H7 (cell line): ENCODE measurements at regions not wholly inside any gene's neighbourhood (a gene's known extent, or its start where the extent isn't known, plus 50 kb on each side); places are given as distances from the start of the nearest gene placed in this dataset.

ENCODE experiments used
- DNase-seq: peaks from one replicate; pipeline ENCODE4 v3.0.0; 2012
- H3K27me3 ChIP-seq: 2 replicates; pipeline ENCODE4 v1.6.0; 2011; ENCODE audit warnings: mild to moderate bottlenecking, low read length; ENCODE audit not compliant: control insufficient read depth, insufficient read depth
- H3K36me3 ChIP-seq: replicated peaks from 2 replicates; pipeline ENCODE4 v1.5.1; 2011; ENCODE audit warnings: low read length; ENCODE audit not compliant: control insufficient read depth, insufficient read depth
- H3K4me3 ChIP-seq: 2 replicates; pipeline ENCODE4 v1.5.1; 2011; ENCODE audit warnings: low read depth, mild to moderate bottlenecking, control low read depth, low read length, moderate library complexity; ENCODE audit not compliant: insufficient read depth

GRCh38 chr11:69390561-69390960 is 90.9 kb upstream of the LINC01488 start:
- H3K27me3 ChIP-seq: no peaks in the 10 kb centered on the region
- no peak overlapping the region for H3K4me3 ChIP-seq
- no peaks in the 10 kb centered on the region for H3K36me3 ChIP-seq
- DNase-seq: no peak

- DNase-seq: no peak
- no peaks in the 10 kb centered on the region for H3K27me3 ChIP-seq
- no peaks in the 10 kb centered on the region for H3K36me3 ChIP-seq
- H3K4me3 ChIP-seq: no peak overlapping the region
These were observed 90.0 kb upstream of the LINC01488 start for GRCh38 chr11:69391192-69392103.

GRCh38 chr11:69392104-69392653 is 89.3 kb upstream of the LINC01488 start:
- Histone ChIP-seq H3K36me3 (no peaks in the 10 kb centered on the region), H3K4me3 (no peak overlapping the region), H3K27me3 (no peaks in the 10 kb centered on the region)
- DNase-seq: no peak

GRCh38 chr11:69393178-69393832 is 88.2 kb upstream of the LINC01488 start:
- H3K4me3 ChIP-seq: no peak overlapping the region
- DNase-seq: no peak
- no peaks in the 10 kb centered on the region for H3K36me3 ChIP-seq
- no peaks in the 10 kb centered on the region for H3K27me3 ChIP-seq

GRCh38 chr11:69393865-69394233 is 87.6 kb upstream of the LINC01488 start:
- Histone ChIP-seq H3K4me3 (no peak overlapping the region), H3K36me3 (no peaks in the 10 kb centered on the region), H3K27me3 (no peaks in the 10 kb centered on the region)
- DNase-seq: no peak

GRCh38 chr11:69394234-69394868 is 87.1 kb upstream of the LINC01488 start:
- Histone ChIP-seq H3K27me3 (no peaks in the 10 kb centered on the region), H3K36me3 (no peaks in the 10 kb centered on the region), H3K4me3 (no peak overlapping the region)
- DNase-seq: peak; percentile 61

GRCh38 chr11:69394869-69395246 is 86.6 kb upstream of the LINC01488 start:
- H3K36me3 ChIP-seq: no peaks in the 10 kb centered on the region
- H3K27me3 ChIP-seq: no peaks in the 10 kb centered on the region
- H3K4me3 ChIP-seq: no peak overlapping the region
- DNase-seq: no peak

GRCh38 chr11:69395287-69395686 is 86.2 kb upstream of the LINC01488 start:
- H3K27me3 ChIP-seq: no peaks in the 10 kb centered on the region
- no peak overlapping the region for H3K4me3 ChIP-seq
- DNase-seq: no peak
- no peaks in the 10 kb centered on the region for H3K36me3 ChIP-seq

- H3K27me3 ChIP-seq: no peaks in the 10 kb centered on the region
- DNase-seq: no peak
These were observed 85.2 kb upstream of the LINC01488 start for GRCh38 chr11:69396051-69396947.

GRCh38 chr11:69396948-69397307 is 84.5 kb upstream of the LINC01488 start:
- Histone ChIP-seq H3K36me3 (no peaks in the 10 kb centered on the region), H3K27me3 (no peaks in the 10 kb centered on the region), H3K4me3 (no peak overlapping the region)
- no peak for DNase-seq

More at GRCh38 chr11:69396051-69396947, 85.2 kb upstream of the LINC01488 start:
- Histone ChIP-seq H3K36me3 (no peaks in the 10 kb centered on the region), H3K4me3 (no peak overlapping the region)

- DNase-seq: no peak
- Histone ChIP-seq H3K27me3 (no peaks in the 10 kb centered on the region), H3K36me3 (no peaks in the 10 kb centered on the region), H3K4me3 (no peak overlapping the region)
These were observed 83.7 kb upstream of the LINC01488 start for GRCh38 chr11:69397732-69398131.

GRCh38 chr11:69398529-69399492 is 82.7 kb upstream of the LINC01488 start:
- Histone ChIP-seq H3K27me3 (no peaks in the 10 kb centered on the region), H3K4me3 (no peak overlapping the region), H3K36me3 (no peaks in the 10 kb centered on the region)
- DNase-seq: peak; percentile 74

- Histone ChIP-seq H3K27me3 (no peaks in the 10 kb centered on the region), H3K36me3 (no peaks in the 10 kb centered on the region), H3K4me3 (no peak overlapping the region)
- DNase-seq: no peak
These were observed 81.3 kb upstream of the LINC01488 start for GRCh38 chr11:69400140-69400539.
